Chondrocyte (in vitro differentiated cells): ENCODE measurements at regions not wholly inside any gene's neighbourhood (a gene's known extent, or its start where the extent isn't known, plus 50 kb on each side); places are given as distances from the start of the nearest gene placed in this dataset.

Source experiments
- DNase-seq: peaks from one replicate; pipeline ENCODE4 v3.0.0; 2021; ENCODE audit warnings: mixed read lengths, low spot score
- H3K27ac Mint-ChIP-seq: one replicate; pipeline ENCODE4 v1.8.0; 2021; ENCODE audit warnings: mild to moderate bottlenecking, moderate library complexity, mixed read lengths; ENCODE audit not compliant: unreplicated experiment
- H3K27me3 Mint-ChIP-seq: 2 replicates; pipeline ENCODE4 v1.8.0; 2021; ENCODE audit warnings: low read depth, mixed read lengths
- H3K36me3 Mint-ChIP-seq: 2 replicates; pipeline ENCODE4 v1.8.0; 2021; ENCODE audit warnings: low read depth, mixed read lengths
- H3K4me1 Mint-ChIP-seq: 2 replicates; pipeline ENCODE4 v1.8.0; 2021; ENCODE audit warnings: low read depth, mild to moderate bottlenecking, mixed read lengths
- H3K4me3 Mint-ChIP-seq: one replicate; pipeline ENCODE4 v1.8.0; 2021; ENCODE audit warnings: mild to moderate bottlenecking, moderate library complexity, mixed read lengths; ENCODE audit not compliant: unreplicated experiment
- H3K9me3 Mint-ChIP-seq: 2 replicates; pipeline ENCODE4 v1.8.0; 2021; ENCODE audit warnings: low read depth, mixed read lengths
- CTCF ChIP-seq: fragments of 200-600 bp; sonication (generic); IDR thresholded peaks from 2 replicates; pipeline ENCODE4 v1.5.0; 2021; ENCODE audit warnings: antibody characterized with exemption, mild to moderate bottlenecking, moderate library complexity

- H3K4me3 Mint-ChIP-seq = no peak overlapping the region
- H3K9me3 Mint-ChIP-seq = peaks cover 3% of the 10 kb centered on the region
- H3K4me1 Mint-ChIP-seq = peaks cover 7% of the 10 kb centered on the region
- no peak for TF ChIP-seq CTCF
- DNase-seq = no peak
- no peaks in the 10 kb centered on the region for H3K27me3 Mint-ChIP-seq
- no peak overlapping the region for H3K27ac Mint-ChIP-seq
- H3K36me3 Mint-ChIP-seq = no peaks in the 10 kb centered on the region
Measured at GRCh38 chr5:2330325-2331130, 420.9 kb downstream of the IRX2 start.

DNA sequence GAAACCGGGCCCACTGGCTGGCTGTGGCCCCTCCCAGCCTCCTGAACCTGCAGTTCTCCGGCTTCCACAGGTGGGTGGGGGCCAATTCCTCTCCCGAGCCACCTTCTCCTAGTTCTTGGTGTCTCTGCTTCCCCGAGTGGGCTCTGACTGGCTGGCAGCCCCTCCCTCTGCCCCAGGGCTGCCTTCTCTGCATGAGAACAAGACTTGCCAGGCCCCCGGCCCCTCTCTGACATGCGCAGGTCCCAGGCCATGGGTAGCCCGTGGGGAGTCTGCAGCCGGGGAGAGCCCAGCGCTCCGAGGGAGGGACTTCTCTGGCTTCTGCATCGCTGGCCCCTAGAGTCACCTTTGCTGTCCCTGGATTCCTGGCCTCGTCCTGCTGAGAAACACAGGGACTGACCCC is 421.7 kb downstream of the IRX2 start:
- Mint-ChIP-seq H3K4me1 (peaks cover 7% of the 10 kb centered on the region), H3K4me3 (no peak overlapping the region), H3K27ac (no peak overlapping the region), H3K36me3 (no peaks in the 10 kb centered on the region), H3K9me3 (peaks cover 3% of the 10 kb centered on the region), H3K27me3 (no peaks in the 10 kb centered on the region)
- TF ChIP-seq CTCF = no peak
- DNase-seq = no peak

GRCh38 chr5:2326601-2327000 is 424.9 kb downstream of the IRX2 start:
- Mint-ChIP-seq H3K9me3 (no peaks in the 10 kb centered on the region), H3K27me3 (no peaks in the 10 kb centered on the region), H3K36me3 (no peaks in the 10 kb centered on the region), H3K4me1 (peaks cover 7% of the 10 kb centered on the region), H3K27ac (no peak overlapping the region), H3K4me3 (no peak overlapping the region)
- DNase-seq = no peak
- TF ChIP-seq CTCF = no peak

DNA sequence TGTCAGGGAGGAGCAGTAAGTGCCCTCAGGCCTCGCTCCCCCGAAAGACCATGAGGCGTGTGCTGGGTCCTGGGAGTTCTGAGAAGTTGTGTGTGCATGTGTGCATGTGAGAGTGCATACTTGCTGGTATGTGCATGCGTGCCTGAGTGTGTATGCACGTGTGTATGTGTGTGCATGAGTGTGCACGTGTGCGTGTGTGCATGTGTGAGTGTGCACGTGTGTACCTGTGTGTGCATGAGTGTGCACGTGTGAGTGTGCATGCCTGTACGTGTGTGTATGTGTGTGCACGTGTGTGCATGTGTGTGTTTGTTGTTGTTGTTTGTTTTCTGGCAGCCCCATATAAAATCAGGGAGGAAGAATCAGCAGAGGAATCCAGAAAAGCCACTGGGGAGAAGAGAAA is 426.7 kb downstream of the IRX2 start:
- H3K27me3 Mint-ChIP-seq = no peaks in the 10 kb centered on the region
- no peak overlapping the region for H3K27ac Mint-ChIP-seq
- H3K4me1 Mint-ChIP-seq = peaks cover 7% of the 10 kb centered on the region
- peaks cover 3% of the 10 kb centered on the region for H3K9me3 Mint-ChIP-seq
- TF ChIP-seq CTCF = no peak
- H3K4me3 Mint-ChIP-seq = no peak overlapping the region
- H3K36me3 Mint-ChIP-seq = no peaks in the 10 kb centered on the region
- DNase-seq = no peak

- Mint-ChIP-seq H3K27me3 (peaks cover 2% of the 10 kb centered on the region), H3K4me1 (no peaks in the 10 kb centered on the region), H3K27ac (no peak overlapping the region), H3K36me3 (no peaks in the 10 kb centered on the region), H3K9me3 (peaks cover 3% of the 10 kb centered on the region), H3K4me3 (no peak overlapping the region)
- DNase-seq = no peak
- TF ChIP-seq CTCF = no peak
Measured at GRCh38 chr5:2320611-2321010, 430.9 kb downstream of the IRX2 start.
